Smooth muscle cell (in vitro differentiated cells): ENCODE measurements at regions not wholly inside any gene's neighbourhood (a gene's known extent, or its start where the extent isn't known, plus 50 kb on each side); places are given as distances from the start of the nearest gene placed in this dataset.

ENCODE experiments used
- DNase-seq: peaks from one replicate; lab custom pipeline; 2025; ENCODE audit not compliant: unreplicated experiment; lab: John Stamatoyannopoulos, UW
- H2AFZ ChIP-seq: fragments of 200-600 bp; sonication (generic); 2 replicates; pipeline ENCODE4 v1.6.0; 2016; ENCODE audit warnings: antibody characterized with exemption, low read depth, mild to moderate bottlenecking
- H3F3A ChIP-seq: fragments of 200-600 bp; sonication (generic); 2 replicates; pipeline ENCODE4 v1.6.0; 2017; ENCODE audit warnings: antibody characterized with exemption, low read depth
- H3K27ac ChIP-seq: fragments of 200-600 bp; sonication (generic); 2 replicates; pipeline ENCODE4 v1.5.1; 2016; ENCODE audit warnings: low read depth, mild to moderate bottlenecking
- H3K27me3 ChIP-seq: fragments of 200-600 bp; sonication (generic); 2 replicates; pipeline ENCODE4 v1.6.1; 2016; ENCODE audit warnings: low read depth, mild to moderate bottlenecking
- H3K36me3 ChIP-seq: fragments of 200-600 bp; sonication (generic); 2 replicates; pipeline ENCODE4 v1.5.1; 2016; ENCODE audit warnings: low read depth
- H3K4me1 ChIP-seq: fragments of 200-600 bp; sonication (generic); 2 replicates; pipeline ENCODE4 v1.5.1; 2016; ENCODE audit warnings: low read depth
- H3K4me2 ChIP-seq: fragments of 200-600 bp; sonication (generic); 2 replicates; pipeline ENCODE4 v1.6.0; 2016; ENCODE audit warnings: mild to moderate bottlenecking
- H3K4me3 ChIP-seq: fragments of 200-600 bp; sonication (generic); 2 replicates; pipeline ENCODE4 v1.5.1; 2016; ENCODE audit warnings: mild to moderate bottlenecking
- H3K79me2 ChIP-seq: fragments of 200-600 bp; sonication (generic); 2 replicates; pipeline ENCODE4 v1.6.0; 2016; ENCODE audit warnings: low read depth, mild to moderate bottlenecking
- H3K9ac ChIP-seq: fragments of 200-600 bp; sonication (generic); 2 replicates; pipeline ENCODE4 v1.6.0; 2016; ENCODE audit warnings: low read depth
- H3K9me3 ChIP-seq: fragments of 200-600 bp; sonication (generic); replicated peaks from 2 replicates; pipeline ENCODE4 v1.5.1; 2016; ENCODE audit warnings: low read depth
- H4K20me1 ChIP-seq: fragments of 200-600 bp; sonication (generic); 2 replicates; pipeline ENCODE4 v1.6.0; 2016; ENCODE audit warnings: low read depth
- CTCF ChIP-seq: fragments of 200-600 bp; sonication (generic); IDR thresholded peaks from 2 replicates; pipeline ENCODE4 v1.5.1; 2017; ENCODE audit warnings: borderline replicate concordance, mild to moderate bottlenecking, antibody characterized with exemption; ENCODE audit not compliant: insufficient read depth, poor library complexity, severe bottlenecking
- WGBS: methylation state at CpG from one replicate; pipeline ENCODE4 v1.1.7; 2016; ENCODE audit warnings: low lambda C conversion rate; 5-methylcytosine and 5-hydroxymethylcytosine counted together

- no peaks in the 10 kb centered on the region for H3F3A ChIP-seq
- no peaks in the 10 kb centered on the region for H3K9me3 ChIP-seq
- H3K4me1 ChIP-seq: peaks cover 5% of the 10 kb centered on the region
- no peak overlapping the region for H2AFZ ChIP-seq
- no peak overlapping the region for H3K9ac ChIP-seq
- no peak for DNase-seq
- no peaks in the 10 kb centered on the region for H4K20me1 ChIP-seq
- H3K4me3 ChIP-seq: no peak overlapping the region
- H3K27ac ChIP-seq: no peak overlapping the region
- peaks cover 20% of the 10 kb centered on the region for H3K27me3 ChIP-seq
- no peak overlapping the region for H3K4me2 ChIP-seq
- H3K79me2 ChIP-seq: no peaks in the 10 kb centered on the region
- no peak for TF ChIP-seq CTCF
- no peaks in the 10 kb centered on the region for H3K36me3 ChIP-seq
These were observed 112.9 kb upstream of the CACNA1A start for GRCh38 chr19:13619203-13619632.

- no peak for DNase-seq
- 83% methylated on average over 9 of the region's 9 CpGs for WGBS
These were observed 109.6 kb upstream of the CACNA1A start for GRCh38 chr19:13615890-13616289.

GRCh38 chr19:13613447-13613846 lies 107.2 kb upstream of the CACNA1A start:
- no peaks in the 10 kb centered on the region for H4K20me1 ChIP-seq
- no peak overlapping the region for H3K27ac ChIP-seq
- H3K79me2 ChIP-seq: no peaks in the 10 kb centered on the region
- 89% methylated on average over 13 of the region's 13 CpGs for WGBS
- H3K27me3 ChIP-seq: no peaks in the 10 kb centered on the region
- no peaks in the 10 kb centered on the region for H3K4me1 ChIP-seq
- DNase-seq: no peak
- no peaks in the 10 kb centered on the region for H3K9me3 ChIP-seq
- H2AFZ ChIP-seq: no peak overlapping the region
- no peak overlapping the region for H3K9ac ChIP-seq
- no peak for TF ChIP-seq CTCF
- H3K4me3 ChIP-seq: no peak overlapping the region
- no peak overlapping the region for H3K4me2 ChIP-seq
- no peaks in the 10 kb centered on the region for H3K36me3 ChIP-seq
- no peaks in the 10 kb centered on the region for H3F3A ChIP-seq

More at GRCh38 chr19:13615890-13616289, 109.6 kb upstream of the CACNA1A start:
- no peaks in the 10 kb centered on the region for H3K79me2 ChIP-seq
- H3K9ac ChIP-seq: no peak overlapping the region
- no peaks in the 10 kb centered on the region for H3K4me1 ChIP-seq
- no peaks in the 10 kb centered on the region for H3F3A ChIP-seq
- H2AFZ ChIP-seq: no peak overlapping the region
- H3K27me3 ChIP-seq: no peaks in the 10 kb centered on the region
- no peak for TF ChIP-seq CTCF
- no peak overlapping the region for H3K4me3 ChIP-seq
- no peaks in the 10 kb centered on the region for H4K20me1 ChIP-seq
- H3K4me2 ChIP-seq: no peak overlapping the region
- no peaks in the 10 kb centered on the region for H3K9me3 ChIP-seq
- H3K36me3 ChIP-seq: no peaks in the 10 kb centered on the region
- H3K27ac ChIP-seq: no peak overlapping the region

- H2AFZ ChIP-seq: no peak overlapping the region
- no peaks in the 10 kb centered on the region for H3K27me3 ChIP-seq
- H3F3A ChIP-seq: no peaks in the 10 kb centered on the region
- H3K9ac ChIP-seq: no peak overlapping the region
- H3K79me2 ChIP-seq: no peaks in the 10 kb centered on the region
- H3K36me3 ChIP-seq: no peaks in the 10 kb centered on the region
- 84% methylated on average over 2 of the region's 2 CpGs for WGBS
- no peaks in the 10 kb centered on the region for H3K9me3 ChIP-seq
- no peaks in the 10 kb centered on the region for H4K20me1 ChIP-seq
- TF ChIP-seq CTCF: no peak
- no peaks in the 10 kb centered on the region for H3K4me1 ChIP-seq
- no peak overlapping the region for H3K4me2 ChIP-seq
- DNase-seq: no peak
- H3K4me3 ChIP-seq: no peak overlapping the region
- H3K27ac ChIP-seq: no peak overlapping the region
These were observed 105.3 kb upstream of the CACNA1A start for GRCh38 chr19:13611596-13611995.
